Non-pigmented ciliary epithelial cell (primary cell): ENCODE measurements at regions not wholly inside any gene's neighbourhood (a gene's known extent, or its start where the extent isn't known, plus 50 kb on each side); places are given as distances from the start of the nearest gene placed in this dataset.

Source experiments
- DNase-seq: peaks from one replicate; pipeline ENCODE4 v3.0.0-alpha.2; 2010; ENCODE audit warnings: low read depth

- no peak for DNase-seq
Observed at GRCh38 chr1:189866606-189867005, 611.1 kb downstream of the BRINP3 start.

- DNase-seq, result no peak
Observed at GRCh38 chr1:189868021-189868420, 609.6 kb downstream of the BRINP3 start.

GRCh38 chr1:189874715-189875435 lies 602.8 kb downstream of the BRINP3 start:
- no peak for DNase-seq

- no peak for DNase-seq
Observed at GRCh38 chr1:189880135-189880534, 597.5 kb downstream of the BRINP3 start.

GRCh38 chr1:189899686-189900425 lies 577.8 kb downstream of the BRINP3 start:
- no peak for DNase-seq

GRCh38 chr1:189904509-189904908 lies 573.2 kb downstream of the BRINP3 start:
- DNase-seq, result no peak

GRCh38 chr1:189908113-189908512 lies 569.6 kb downstream of the BRINP3 start:
- DNase-seq, result no peak

- no peak for DNase-seq
Observed at GRCh38 chr1:189921613-189922012, 556.1 kb downstream of the BRINP3 start.

GRCh38 chr1:189927641-189928040 lies 550.0 kb downstream of the BRINP3 start:
- DNase-seq, result no peak

- DNase-seq, result no peak
Observed at GRCh38 chr1:189929501-189930099, 548.1 kb downstream of the BRINP3 start.

- no peak for DNase-seq
Observed at GRCh38 chr1:189936861-189937260, 540.8 kb downstream of the BRINP3 start.

GRCh38 chr1:189939967-189940366 lies 537.7 kb downstream of the BRINP3 start:
- peak; percentile 3 for DNase-seq

GRCh38 chr1:189941922-189942321 lies 535.7 kb downstream of the BRINP3 start:
- DNase-seq, result no peak

- DNase-seq, result no peak
Observed at GRCh38 chr1:189958756-189959155, 518.9 kb downstream of the BRINP3 start.

- DNase-seq, result no peak
Observed at GRCh38 chr1:189960769-189961168, 516.9 kb downstream of the BRINP3 start.

- peak; percentile 38 for DNase-seq
Observed at GRCh38 chr1:189962181-189962580, 515.5 kb downstream of the BRINP3 start.

GRCh38 chr1:189970331-189971230 lies 507.1 kb downstream of the BRINP3 start:
- no peak for DNase-seq

GRCh38 chr1:189971656-189972055 lies 506.0 kb downstream of the BRINP3 start:
- no peak for DNase-seq

- no peak for DNase-seq
Observed at GRCh38 chr1:189977184-189977583, 500.5 kb downstream of the BRINP3 start.

GRCh38 chr1:189983166-189983890 lies 494.3 kb downstream of the BRINP3 start:
- DNase-seq, result no peak

- DNase-seq, result no peak
Observed at GRCh38 chr1:189986516-189986915, 491.1 kb downstream of the BRINP3 start.
